Central memory CD4-positive, alpha-beta T cell (primary cell): ENCODE measurements at regions not wholly inside any gene's neighbourhood (a gene's known extent, or its start where the extent isn't known, plus 50 kb on each side); places are given as distances from the start of the nearest gene placed in this dataset.
"Not testable (repeated sequence)": the region's sequence is repeated elsewhere in the genome, so short reads cannot be mapped to it uniquely, and the experiment has no call there.

Experiments used
- DNase-seq: peaks from one replicate; pipeline ENCODE4 v3.0.0; 2022

DNA sequence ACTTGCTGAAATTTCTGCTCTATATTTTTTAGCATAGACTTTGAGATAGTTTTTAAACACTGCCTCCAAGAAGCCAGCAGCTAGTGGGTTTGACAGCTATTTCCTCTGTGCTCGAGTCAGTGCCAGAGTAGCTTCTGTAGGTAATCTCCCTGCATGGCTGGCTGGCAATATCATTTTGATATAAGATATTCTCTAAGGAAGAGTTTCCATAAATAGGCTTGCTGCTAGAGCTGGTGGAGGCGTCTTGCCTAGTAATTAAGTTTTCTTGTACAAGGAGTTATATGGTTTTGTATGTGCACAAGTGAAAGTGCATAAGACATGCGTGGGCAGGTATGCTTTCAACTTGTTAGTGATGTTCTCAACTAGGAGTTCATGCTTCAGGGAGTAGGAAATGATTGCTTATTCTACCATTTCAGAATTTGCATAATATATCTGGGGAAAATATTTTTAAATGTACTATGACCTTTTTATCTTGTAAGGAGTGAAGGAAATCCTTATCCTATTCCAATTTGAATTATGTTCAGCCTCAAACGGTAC, 74.1 kb upstream of the CCL21 start:
- DNase-seq: no peak

DNA sequence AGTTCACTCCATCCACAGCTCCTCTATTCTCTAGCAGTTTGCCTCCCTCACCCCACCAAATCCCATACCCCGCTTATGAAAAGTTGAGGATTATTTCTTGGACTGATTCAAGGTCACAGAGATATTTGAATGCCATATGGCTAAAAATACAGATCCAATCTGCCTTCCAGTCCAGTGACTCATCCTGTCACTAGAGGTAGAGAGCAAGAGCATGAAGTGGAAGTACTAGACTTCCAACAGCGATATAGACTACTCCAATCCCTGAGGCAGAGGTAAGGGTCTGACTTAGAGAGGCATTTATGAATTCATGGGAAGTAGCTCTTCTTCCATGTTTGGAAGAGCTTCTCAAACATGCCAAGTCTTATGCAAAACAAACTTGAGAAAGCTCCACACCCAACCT, 72.4 kb upstream of the CCL21 start:
- no peak for DNase-seq

GRCh38 chr9:34777666-34778065, 67.7 kb upstream of the CCL21 start:
- DNase-seq: no peak

DNA sequence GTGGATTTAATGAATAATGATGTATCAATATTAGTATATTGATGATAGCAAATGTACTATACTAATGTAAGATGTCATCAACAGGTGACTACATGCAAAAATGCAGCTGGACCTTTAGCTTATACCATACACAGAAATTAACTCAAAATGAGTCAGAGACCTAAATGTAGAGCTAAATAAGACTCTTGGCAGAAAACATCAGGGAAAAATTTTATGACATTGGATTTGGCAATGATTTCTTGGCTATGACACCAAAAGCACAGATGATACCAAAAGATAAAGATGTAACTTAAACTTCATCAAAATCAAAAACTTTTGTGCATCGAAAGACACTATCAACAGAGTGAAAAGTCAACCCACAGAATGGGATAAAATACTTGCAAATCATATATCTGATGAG, 64.0 kb upstream of the CCL21 start:
- no peak for DNase-seq

DNA sequence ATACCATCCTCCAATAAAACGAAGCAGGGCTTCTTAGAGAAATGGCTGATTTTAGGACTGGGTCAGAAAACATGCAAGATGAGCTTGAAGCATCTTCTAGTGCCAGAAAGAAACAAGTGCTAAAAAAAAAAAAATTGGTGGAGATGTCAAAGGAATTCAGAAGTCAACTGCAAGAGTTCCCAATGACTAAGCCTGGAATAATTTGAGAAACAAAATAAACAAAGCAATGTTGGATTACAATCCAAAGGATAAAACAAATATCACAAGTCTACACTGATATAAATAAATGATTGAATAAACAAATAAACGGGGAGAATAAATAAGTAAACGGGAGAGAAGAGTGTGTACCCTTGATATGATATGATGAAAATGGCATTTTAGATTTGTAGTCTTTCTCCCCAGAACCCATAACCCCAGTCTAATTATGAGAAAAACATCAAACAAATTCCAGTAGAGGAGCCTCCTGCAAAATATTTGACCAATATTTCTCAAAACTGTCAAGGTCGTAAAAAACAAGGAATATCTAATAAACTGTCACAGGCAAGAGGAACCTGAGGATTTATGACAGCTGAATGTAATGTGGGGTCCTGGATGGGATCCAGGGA, 63.5 kb upstream of the CCL21 start:
- DNase-seq: no peak

GRCh38 chr9:34771007-34771406, 61.1 kb upstream of the CCL21 start:
- no peak for DNase-seq

- not testable (repeated sequence) for DNase-seq
Observed at GRCh38 chr9:34767087-34767486, 57.2 kb upstream of the CCL21 start.

DNA sequence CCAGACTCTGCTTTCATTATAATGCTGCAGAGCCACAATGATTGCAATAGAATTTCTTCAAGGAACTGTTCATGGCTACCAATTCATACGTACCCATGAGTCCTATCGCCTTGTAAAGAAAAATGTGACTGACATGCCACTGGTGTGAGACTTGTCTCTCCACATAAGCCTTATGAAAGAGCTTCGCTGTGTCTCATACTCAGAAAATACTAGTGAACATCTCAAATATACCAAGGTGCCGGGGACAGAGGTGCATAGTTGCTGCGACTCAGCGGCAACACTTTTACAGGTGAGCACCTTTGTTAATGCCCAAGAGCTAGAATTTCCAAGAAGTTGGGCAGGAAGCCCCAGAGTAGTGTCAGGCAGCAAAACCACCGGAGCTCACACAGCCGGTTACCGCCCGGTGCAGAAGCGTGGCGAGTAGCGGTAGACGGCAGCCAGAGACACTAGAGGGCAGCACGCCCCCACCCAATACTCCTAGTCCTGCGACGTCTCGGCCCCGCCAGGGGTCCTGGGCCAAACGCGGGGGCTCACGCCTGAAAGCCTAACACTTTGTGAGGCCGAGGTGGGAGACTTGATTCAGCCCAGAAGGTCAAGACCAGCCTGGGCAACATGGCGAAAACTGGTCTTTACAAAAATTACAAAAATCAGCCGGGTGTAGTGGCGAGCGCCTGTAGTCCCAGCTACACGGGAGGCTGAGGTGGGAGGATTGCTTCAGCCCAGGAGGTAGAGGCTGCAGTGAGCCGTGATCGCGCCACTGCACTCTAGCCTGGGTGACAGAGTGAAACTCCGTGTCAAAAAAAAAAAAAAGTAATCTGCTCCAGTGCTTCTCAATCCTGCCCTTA, 50.5 kb upstream of the CCL21 start:
- DNase-seq: peak; percentile 7
